Thyroid gland (tissue), 4 donors: ENCODE measurements at regions not wholly inside any gene's neighbourhood (a gene's known extent, or its start where the extent isn't known, plus 50 kb on each side); places are given as distances from the start of the nearest gene placed in this dataset.

ENCODE experiments used
- POLR2A ChIP-seq, 2 donors: fragments of 450-650 bp; IDR thresholded peaks; one replicate each; pipeline ENCODE4 v1.6.1; 2017; ENCODE audit warnings: antibody characterized with exemption in 2 of 2, mild to moderate bottlenecking in 2 of 2, moderate library complexity in 1 of 2
- TF ChIP-seq, protein P1 (sequence below), 6 experiments: fragments of 200-600 bp in 3 of 6; fragments of 450-650 bp in 3 of 6; sonication (generic) in 3 of 6; IDR thresholded peaks; one replicate each; pipeline ENCODE4 v1.5.1; 2016 to 2019; ENCODE audit warnings: antibody characterized with exemption in 6 of 6, mild to moderate bottlenecking in 2 of 6, inconsistent platforms in 1 of 6, moderate library complexity in 1 of 6

- TF ChIP-seq POLR2A (IDR thresholded peaks at IDR 0.05) = no peak
- TF ChIP-seq, protein P1, sequence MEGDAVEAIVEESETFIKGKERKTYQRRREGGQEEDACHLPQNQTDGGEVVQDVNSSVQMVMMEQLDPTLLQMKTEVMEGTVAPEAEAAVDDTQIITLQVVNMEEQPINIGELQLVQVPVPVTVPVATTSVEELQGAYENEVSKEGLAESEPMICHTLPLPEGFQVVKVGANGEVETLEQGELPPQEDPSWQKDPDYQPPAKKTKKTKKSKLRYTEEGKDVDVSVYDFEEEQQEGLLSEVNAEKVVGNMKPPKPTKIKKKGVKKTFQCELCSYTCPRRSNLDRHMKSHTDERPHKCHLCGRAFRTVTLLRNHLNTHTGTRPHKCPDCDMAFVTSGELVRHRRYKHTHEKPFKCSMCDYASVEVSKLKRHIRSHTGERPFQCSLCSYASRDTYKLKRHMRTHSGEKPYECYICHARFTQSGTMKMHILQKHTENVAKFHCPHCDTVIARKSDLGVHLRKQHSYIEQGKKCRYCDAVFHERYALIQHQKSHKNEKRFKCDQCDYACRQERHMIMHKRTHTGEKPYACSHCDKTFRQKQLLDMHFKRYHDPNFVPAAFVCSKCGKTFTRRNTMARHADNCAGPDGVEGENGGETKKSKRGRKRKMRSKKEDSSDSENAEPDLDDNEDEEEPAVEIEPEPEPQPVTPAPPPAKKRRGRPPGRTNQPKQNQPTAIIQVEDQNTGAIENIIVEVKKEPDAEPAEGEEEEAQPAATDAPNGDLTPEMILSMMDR (IDR thresholded peaks at IDR 0.05) = no peak
Measured at GRCh38 chr16:79665970-79666369, 65.4 kb upstream of the MAF start.
